ENCODE measurements at regions not wholly inside any gene's neighbourhood (a gene's known extent, or its start where the extent isn't known, plus 50 kb on each side); places are given as distances from the start of the nearest gene placed in this dataset.
"Not testable (repeated sequence)": the region's sequence is repeated elsewhere in the genome, so short reads cannot be mapped to it uniquely, and the experiment has no call there.

- DNase-seq (ENCODE audit: low read depth in 6 of 9, low spot score in 9 of 9): no peak
- no peaks in the 10 kb centered on the region for H3K4me1 ChIP-seq (ENCODE audit: control insufficient read depth in 2 of 2, insufficient read depth in 2 of 2, low read length in 2 of 2)
- H3K27ac ChIP-seq (ENCODE audit: low read depth in 1 of 2, low read length in 1 of 2): no peak overlapping the region
- H3K4me3 ChIP-seq (ENCODE audit: low read length in 2 of 2): no peak overlapping the region
- H3K36me3 ChIP-seq (ENCODE audit: control insufficient read depth in 2 of 2, insufficient read depth in 2 of 2, low read length in 1 of 2): no peaks in the 10 kb centered on the region
- no peaks in the 10 kb centered on the region for H3K27me3 ChIP-seq (ENCODE audit: control insufficient read depth in 2 of 2, insufficient read depth in 1 of 2, low read length in 1 of 2)
- 80% methylated on average over 2 of the region's 2 CpGs for WGBS
- no peaks in the 10 kb centered on the region for H3K9me3 ChIP-seq (ENCODE audit: control insufficient read depth in 2 of 2, insufficient read depth in 1 of 2, low read length in 1 of 2)
Observed at GRCh38 chr5:130652176-130652575, 512.9 kb downstream of the HINT1 start.

DNA sequence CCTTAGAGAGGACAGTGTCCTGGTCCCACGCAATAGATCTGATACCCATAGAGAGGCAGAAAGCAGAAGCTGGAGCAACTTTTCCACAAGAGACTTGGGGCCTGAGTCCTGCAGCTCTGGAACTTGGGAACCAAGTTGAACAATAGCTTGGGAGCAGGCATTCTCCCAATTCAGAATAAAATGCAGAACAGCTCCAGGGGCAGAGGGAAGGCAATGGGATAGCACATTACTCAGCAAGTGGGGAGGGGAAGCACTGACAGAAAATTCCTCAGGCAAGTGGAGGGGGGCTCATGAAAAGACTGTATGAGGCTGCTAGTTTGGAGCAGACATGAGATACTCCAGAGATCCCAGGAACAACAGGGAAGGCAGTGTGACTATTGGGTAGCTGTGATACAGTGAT is 513.6 kb downstream of the HINT1 start:
- no peak for DNase-seq (ENCODE audit: low read depth in 6 of 9, low spot score in 9 of 9)
- H3K27me3 ChIP-seq (ENCODE audit: control insufficient read depth in 2 of 2, insufficient read depth in 1 of 2, low read length in 1 of 2): no peaks in the 10 kb centered on the region
- no peaks in the 10 kb centered on the region for H3K36me3 ChIP-seq (ENCODE audit: control insufficient read depth in 2 of 2, insufficient read depth in 2 of 2, low read length in 1 of 2)
- no peak overlapping the region for H3K27ac ChIP-seq (ENCODE audit: low read depth in 1 of 2, low read length in 1 of 2)
- WGBS: 98% methylated on average over 1 of the region's 1 CpG
- no peaks in the 10 kb centered on the region for H3K4me1 ChIP-seq (ENCODE audit: control insufficient read depth in 2 of 2, insufficient read depth in 2 of 2, low read length in 2 of 2)
- no peak overlapping the region for H3K4me3 ChIP-seq (ENCODE audit: low read length in 2 of 2)
- H3K9me3 ChIP-seq (ENCODE audit: control insufficient read depth in 2 of 2, insufficient read depth in 1 of 2, low read length in 1 of 2): no peaks in the 10 kb centered on the region

GRCh38 chr5:130643321-130643720 is 521.7 kb downstream of the HINT1 start:
- Histone ChIP-seq H3K27me3 (ENCODE audit: control insufficient read depth in 2 of 2, insufficient read depth in 1 of 2, low read length in 1 of 2) (no peaks in the 10 kb centered on the region), H3K27ac (ENCODE audit: low read depth in 1 of 2, low read length in 1 of 2) (no peak overlapping the region), H3K4me3 (ENCODE audit: low read length in 2 of 2) (no peak overlapping the region), H3K36me3 (ENCODE audit: control insufficient read depth in 2 of 2, insufficient read depth in 2 of 2, low read length in 1 of 2) (no peaks in the 10 kb centered on the region), H3K9me3 (ENCODE audit: control insufficient read depth in 2 of 2, insufficient read depth in 1 of 2, low read length in 1 of 2) (no peaks in the 10 kb centered on the region), H3K4me1 (ENCODE audit: control insufficient read depth in 2 of 2, insufficient read depth in 2 of 2, low read length in 2 of 2) (no peaks in the 10 kb centered on the region)
- WGBS: 96% methylated on average over 5 of the region's 5 CpGs
- no peak for DNase-seq (ENCODE audit: low read depth in 6 of 9, low spot score in 9 of 9)

GRCh38 chr5:130642461-130642860 is 522.6 kb downstream of the HINT1 start:
- no peaks in the 10 kb centered on the region for H3K4me1 ChIP-seq (ENCODE audit: control insufficient read depth in 2 of 2, insufficient read depth in 2 of 2, low read length in 2 of 2)
- no peaks in the 10 kb centered on the region for H3K27me3 ChIP-seq (ENCODE audit: control insufficient read depth in 2 of 2, insufficient read depth in 1 of 2, low read length in 1 of 2)
- no peak for DNase-seq (ENCODE audit: low read depth in 6 of 9, low spot score in 9 of 9)
- H3K4me3 ChIP-seq (ENCODE audit: low read length in 2 of 2): no peak overlapping the region
- H3K27ac ChIP-seq (ENCODE audit: low read depth in 1 of 2, low read length in 1 of 2): no peak overlapping the region
- 81% methylated on average over 2 of the region's 2 CpGs for WGBS
- no peaks in the 10 kb centered on the region for H3K9me3 ChIP-seq (ENCODE audit: control insufficient read depth in 2 of 2, insufficient read depth in 1 of 2, low read length in 1 of 2)
- no peaks in the 10 kb centered on the region for H3K36me3 ChIP-seq (ENCODE audit: control insufficient read depth in 2 of 2, insufficient read depth in 2 of 2, low read length in 1 of 2)

DNA sequence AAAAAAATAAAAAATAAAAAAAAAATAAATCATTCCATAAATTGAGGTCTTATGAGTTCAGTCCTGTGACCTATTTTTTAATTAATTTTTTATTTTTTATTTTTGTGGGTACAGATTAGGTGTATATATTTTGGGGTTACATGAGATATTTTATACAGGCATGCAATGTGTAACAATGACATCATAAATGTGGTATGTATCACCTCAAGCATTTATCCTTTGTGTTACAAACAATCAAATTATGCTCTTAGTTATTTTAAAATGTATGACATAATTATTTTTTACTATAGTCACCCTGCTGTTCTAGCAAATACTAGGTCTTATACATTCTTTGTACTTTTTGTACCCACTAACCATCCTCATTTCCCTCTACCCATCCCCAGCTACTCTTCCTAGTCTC is 537.9 kb downstream of the HINT1 start:
- Histone ChIP-seq H3K36me3 (ENCODE audit: control insufficient read depth in 2 of 2, insufficient read depth in 2 of 2, low read length in 1 of 2) (no peaks in the 10 kb centered on the region), H3K9me3 (ENCODE audit: control insufficient read depth in 2 of 2, insufficient read depth in 1 of 2, low read length in 1 of 2) (no peaks in the 10 kb centered on the region), H3K27ac (ENCODE audit: low read depth in 1 of 2, low read length in 1 of 2) (no peak overlapping the region), H3K4me3 (ENCODE audit: low read length in 2 of 2) (no peak overlapping the region), H3K4me1 (ENCODE audit: control insufficient read depth in 2 of 2, insufficient read depth in 2 of 2, low read length in 2 of 2) (no peaks in the 10 kb centered on the region), H3K27me3 (ENCODE audit: control insufficient read depth in 2 of 2, insufficient read depth in 1 of 2, low read length in 1 of 2) (no peaks in the 10 kb centered on the region)
- DNase-seq (ENCODE audit: low read depth in 6 of 9, low spot score in 9 of 9): no peak

DNA sequence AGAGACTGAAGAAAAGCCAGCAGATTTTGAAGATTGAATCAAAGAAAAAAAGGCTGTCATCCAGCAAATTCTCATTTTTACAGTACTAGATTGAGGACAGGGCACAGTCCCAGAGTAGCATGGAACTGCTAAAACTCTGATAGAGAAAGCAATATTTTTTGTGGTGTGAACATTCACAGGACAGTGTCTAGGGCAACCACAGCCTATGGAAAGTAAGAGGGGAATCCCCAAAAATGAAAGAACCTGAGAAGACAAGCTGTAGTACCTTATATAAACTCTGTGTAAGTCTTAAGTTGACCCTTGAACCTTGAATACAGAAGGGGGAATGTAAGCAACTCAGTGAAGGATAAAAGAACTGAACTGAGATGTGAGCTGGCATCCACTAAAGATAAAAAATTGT is 540.3 kb downstream of the HINT1 start:
- Histone ChIP-seq H3K4me3 (ENCODE audit: low read length in 2 of 2) (no peak overlapping the region), H3K27me3 (ENCODE audit: control insufficient read depth in 2 of 2, insufficient read depth in 1 of 2, low read length in 1 of 2) (no peaks in the 10 kb centered on the region), H3K4me1 (ENCODE audit: control insufficient read depth in 2 of 2, insufficient read depth in 2 of 2, low read length in 2 of 2) (no peaks in the 10 kb centered on the region), H3K27ac (ENCODE audit: low read depth in 1 of 2, low read length in 1 of 2) (no peak overlapping the region), H3K36me3 (ENCODE audit: control insufficient read depth in 2 of 2, insufficient read depth in 2 of 2, low read length in 1 of 2) (no peaks in the 10 kb centered on the region), H3K9me3 (ENCODE audit: control insufficient read depth in 2 of 2, insufficient read depth in 1 of 2, low read length in 1 of 2) (no peaks in the 10 kb centered on the region)
- DNase-seq (ENCODE audit: low read depth in 6 of 9, low spot score in 9 of 9): no peak

DNA sequence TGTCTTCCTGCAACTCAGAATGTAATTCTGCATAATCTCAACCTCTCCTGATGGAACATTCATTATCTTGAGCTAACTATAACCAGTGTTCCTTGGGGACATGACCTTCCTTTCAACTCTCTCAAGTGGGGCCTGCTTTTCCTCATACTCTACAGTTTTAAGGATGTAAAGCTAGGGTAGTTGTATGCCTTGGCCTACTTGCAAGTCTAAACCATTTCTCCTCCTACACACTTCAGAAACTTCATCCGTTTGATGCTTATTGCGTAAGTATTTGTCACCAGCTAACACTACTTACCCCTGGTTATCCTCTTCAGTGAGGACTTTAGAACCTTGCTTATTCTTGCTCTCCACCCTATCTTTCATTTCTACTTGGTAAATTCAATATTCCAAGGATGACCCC is 548.9 kb downstream of the HINT1 start:
- Histone ChIP-seq H3K4me3 (ENCODE audit: low read length in 2 of 2) (no peak overlapping the region), H3K27ac (ENCODE audit: low read depth in 1 of 2, low read length in 1 of 2) (no peak overlapping the region), H3K27me3 (ENCODE audit: control insufficient read depth in 2 of 2, insufficient read depth in 1 of 2, low read length in 1 of 2) (no peaks in the 10 kb centered on the region), H3K9me3 (ENCODE audit: control insufficient read depth in 2 of 2, insufficient read depth in 1 of 2, low read length in 1 of 2) (no peaks in the 10 kb centered on the region), H3K36me3 (ENCODE audit: control insufficient read depth in 2 of 2, insufficient read depth in 2 of 2, low read length in 1 of 2) (no peaks in the 10 kb centered on the region), H3K4me1 (ENCODE audit: control insufficient read depth in 2 of 2, insufficient read depth in 2 of 2, low read length in 2 of 2) (no peaks in the 10 kb centered on the region)
- 95% methylated on average over 2 of the region's 2 CpGs for WGBS
- DNase-seq (ENCODE audit: low read depth in 6 of 9, low spot score in 9 of 9): no peak

- Histone ChIP-seq H3K36me3 (ENCODE audit: control insufficient read depth in 2 of 2, insufficient read depth in 2 of 2, low read length in 1 of 2) (no peaks in the 10 kb centered on the region), H3K4me3 (ENCODE audit: low read length in 2 of 2) (no peak overlapping the region), H3K4me1 (ENCODE audit: control insufficient read depth in 2 of 2, insufficient read depth in 2 of 2, low read length in 2 of 2) (no peaks in the 10 kb centered on the region), H3K9me3 (ENCODE audit: control insufficient read depth in 2 of 2, insufficient read depth in 1 of 2, low read length in 1 of 2) (no peaks in the 10 kb centered on the region), H3K27me3 (ENCODE audit: control insufficient read depth in 2 of 2, insufficient read depth in 1 of 2, low read length in 1 of 2) (no peaks in the 10 kb centered on the region), H3K27ac (ENCODE audit: low read depth in 1 of 2, low read length in 1 of 2) (no peak overlapping the region)
- no peak for DNase-seq (ENCODE audit: low read depth in 6 of 9, low spot score in 9 of 9)
Observed at GRCh38 chr5:130605234-130605633, 559.8 kb downstream of the HINT1 start.

DNA sequence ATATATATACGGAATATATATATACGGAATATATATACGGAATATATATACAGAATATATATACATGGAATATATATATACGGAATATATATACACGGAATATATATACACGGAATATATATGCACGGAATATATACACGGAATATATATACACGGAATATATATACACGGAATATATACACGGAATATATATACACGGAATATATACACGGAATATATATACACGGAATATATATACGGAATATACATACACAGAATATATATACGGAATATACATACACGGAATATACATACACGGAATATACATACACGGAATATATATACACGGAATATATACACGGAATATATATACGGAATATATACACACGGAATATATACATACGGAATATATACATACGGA is 568.4 kb downstream of the HINT1 start:
- not testable (repeated sequence) for H3K4me3 ChIP-seq (ENCODE audit: low read length in 2 of 2); H3K27me3 ChIP-seq (ENCODE audit: control insufficient read depth in 2 of 2, insufficient read depth in 1 of 2, low read length in 1 of 2); H3K4me1 ChIP-seq (ENCODE audit: control insufficient read depth in 2 of 2, insufficient read depth in 2 of 2, low read length in 2 of 2); DNase-seq (ENCODE audit: low read depth in 6 of 9, low spot score in 9 of 9); H3K27ac ChIP-seq (ENCODE audit: low read depth in 1 of 2, low read length in 1 of 2); H3K9me3 ChIP-seq (ENCODE audit: control insufficient read depth in 2 of 2, insufficient read depth in 1 of 2, low read length in 1 of 2); H3K36me3 ChIP-seq (ENCODE audit: control insufficient read depth in 2 of 2, insufficient read depth in 2 of 2, low read length in 1 of 2)
- 86% methylated on average over 25 of the region's 25 CpGs for WGBS

DNA sequence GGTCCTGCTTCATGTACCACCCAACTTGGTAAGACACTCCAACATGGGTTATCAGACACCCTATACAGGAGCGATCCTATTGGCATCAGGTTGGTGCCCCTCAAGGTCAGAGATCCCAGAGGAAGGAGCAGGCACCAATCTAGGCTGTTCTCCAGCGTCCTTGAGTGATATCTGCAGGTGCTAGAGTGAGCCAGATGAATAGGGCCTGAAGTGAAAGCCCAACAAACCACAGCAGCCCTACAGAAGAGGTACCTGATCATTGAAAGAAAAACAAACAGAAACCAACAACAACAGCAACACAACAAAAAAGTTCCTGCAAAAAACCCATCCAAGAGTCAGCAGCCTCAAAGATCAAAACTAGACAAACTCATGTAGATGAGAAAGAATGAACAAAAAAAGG is 584.8 kb downstream of the HINT1 start:
- WGBS: 68% methylated on average over 2 of the region's 2 CpGs
- Histone ChIP-seq H3K4me3 (ENCODE audit: low read length in 2 of 2) (no peak overlapping the region), H3K9me3 (ENCODE audit: control insufficient read depth in 2 of 2, insufficient read depth in 1 of 2, low read length in 1 of 2) (no peaks in the 10 kb centered on the region), H3K27ac (ENCODE audit: low read depth in 1 of 2, low read length in 1 of 2) (no peak overlapping the region), H3K4me1 (ENCODE audit: control insufficient read depth in 2 of 2, insufficient read depth in 2 of 2, low read length in 2 of 2) (no peaks in the 10 kb centered on the region), H3K36me3 (ENCODE audit: control insufficient read depth in 2 of 2, insufficient read depth in 2 of 2, low read length in 1 of 2) (no peaks in the 10 kb centered on the region), H3K27me3 (ENCODE audit: control insufficient read depth in 2 of 2, insufficient read depth in 1 of 2, low read length in 1 of 2) (no peaks in the 10 kb centered on the region)
- DNase-seq (ENCODE audit: low read depth in 6 of 9, low spot score in 9 of 9): no peak
